GM23338 (cell line): ENCODE measurements at regions not wholly inside any gene's neighbourhood (a gene's known extent, or its start where the extent isn't known, plus 50 kb on each side); places are given as distances from the start of the nearest gene placed in this dataset.

ENCODE experiments used
- ATAC-seq: fragments of 200-7000 bp; cut with Tn5 transposase; 3 replicates; pipeline ENCODE4 v1.9.1; 2020
- DNase-seq: peaks from one replicate; pipeline ENCODE4 v3.0.0-alpha.2; 2015; ENCODE audit warnings: low spot score
- H2AFZ ChIP-seq: fragments of 200-600 bp; sonication (generic); 2 replicates; pipeline ENCODE4 v1.8.0; 2016; ENCODE audit warnings: antibody characterized with exemption, mild to moderate bottlenecking, moderate library complexity
- H3F3A ChIP-seq: fragments of 200-600 bp; sonication (generic); replicated peaks from 2 replicates; pipeline ENCODE4 v1.8.0; 2017; ENCODE audit warnings: antibody characterized with exemption, mixed run types, low read depth
- H3K27ac ChIP-seq: fragments of 200-600 bp; sonication (generic); 2 replicates; pipeline ENCODE4 v1.6.1; 2016; ENCODE audit warnings: low read depth
- H3K27me3 ChIP-seq: fragments of 200-600 bp; sonication (generic); 2 replicates; pipeline ENCODE4 v1.8.0; 2016; ENCODE audit warnings: mild to moderate bottlenecking, mixed run types, moderate library complexity; ENCODE audit not compliant: insufficient read depth
- H3K36me3 ChIP-seq: fragments of 200-600 bp; sonication (generic); 2 replicates; pipeline ENCODE4 v1.8.0; 2016; ENCODE audit warnings: mild to moderate bottlenecking; ENCODE audit not compliant: insufficient read depth
- H3K4me1 ChIP-seq: fragments of 200-600 bp; sonication (generic); 2 replicates; pipeline ENCODE4 v1.8.0; 2016; ENCODE audit warnings: mild to moderate bottlenecking, moderate library complexity; ENCODE audit not compliant: insufficient read depth
- H3K4me2 ChIP-seq: fragments of 200-600 bp; sonication (generic); 2 replicates; pipeline ENCODE4 v1.7.1; 2017; ENCODE audit warnings: mixed run types
- H3K4me3 ChIP-seq: fragments of 200-600 bp; sonication (generic); 2 replicates; pipeline ENCODE4 v1.6.1; 2016; ENCODE audit warnings: mixed run types
- H3K79me2 ChIP-seq: fragments of 200-600 bp; sonication (generic); replicated peaks from 2 replicates; pipeline ENCODE4 v1.8.0; 2017; ENCODE audit warnings: mild to moderate bottlenecking; ENCODE audit not compliant: insufficient read depth
- H3K9me2 ChIP-seq: fragments of 200-600 bp; sonication (generic); 2 replicates; pipeline ENCODE4 v1.8.0; 2017; ENCODE audit not compliant: insufficient read depth
- H4K20me1 ChIP-seq: fragments of 200-600 bp; sonication (generic); replicated peaks from 2 replicates; pipeline ENCODE4 v1.8.0; 2017; ENCODE audit warnings: mild to moderate bottlenecking; ENCODE audit not compliant: insufficient read depth
- H3K27ac Mint-ChIP-seq: 2 replicates; pipeline ENCODE4 v1.8.0; 2020; ENCODE audit warnings: inconsistent platforms, mild to moderate bottlenecking, moderate library complexity, mixed read lengths
- H3K27me3 Mint-ChIP-seq: 3 replicates; pipeline ENCODE4 v1.8.0; 2022; ENCODE audit warnings: low read depth, mild to moderate bottlenecking, moderate library complexity, mixed read lengths, inconsistent platforms; ENCODE audit not compliant: insufficient read depth, poor library complexity
- H3K36me3 Mint-ChIP-seq: 3 replicates; pipeline ENCODE4 v1.8.0; 2021; ENCODE audit warnings: low read depth, mild to moderate bottlenecking, inconsistent platforms, moderate library complexity, mixed read lengths
- H3K4me1 Mint-ChIP-seq: 3 replicates; pipeline ENCODE4 v1.8.0; 2020; ENCODE audit warnings: mild to moderate bottlenecking, inconsistent platforms, mixed read lengths
- H3K4me3 Mint-ChIP-seq: 3 replicates; pipeline ENCODE4 v1.8.0; 2021; ENCODE audit warnings: moderate library complexity, mild to moderate bottlenecking, inconsistent platforms, mixed read lengths
- H3K9me3 Mint-ChIP-seq: 3 replicates; pipeline ENCODE4 v1.8.0; 2020; ENCODE audit warnings: moderate library complexity, mild to moderate bottlenecking, inconsistent platforms, mixed read lengths
- ETS1 ChIP-seq: IDR thresholded peaks from 2 replicates; pipeline ENCODE4 v1.6.1; 2016; ENCODE audit warnings: antibody characterized with exemption
- EZH2 ChIP-seq: fragments of 200-600 bp; sonication (generic); IDR thresholded peaks from one replicate; pipeline ENCODE4 v1.8.0; 2017; ENCODE audit warnings: antibody characterized with exemption, mild to moderate bottlenecking, low read depth; ENCODE audit not compliant: unreplicated experiment
- JUNB ChIP-seq: IDR thresholded peaks from one replicate; pipeline ENCODE4 v1.6.1; 2016; ENCODE audit warnings: antibody characterized with exemption; ENCODE audit not compliant: unreplicated experiment
- POLR2AphosphoS5 ChIP-seq: IDR thresholded peaks from 2 replicates; pipeline ENCODE4 v1.6.1; 2016; ENCODE audit warnings: antibody characterized with exemption, low read depth
- REST ChIP-seq: IDR thresholded peaks from one replicate; pipeline ENCODE4 v1.6.1; 2018; ENCODE audit warnings: antibody characterized with exemption; ENCODE audit not compliant: unreplicated experiment
- STAT1 ChIP-seq: IDR thresholded peaks from one replicate; pipeline ENCODE4 v1.6.1; 2016; ENCODE audit warnings: antibody characterized with exemption; ENCODE audit not compliant: unreplicated experiment
- ZNF114 ChIP-seq: fragments of 250-450 bp; sonication (Bioruptor Pico); IDR thresholded peaks from 2 replicates; pipeline ENCODE4 v1.5.0; 2020; ENCODE audit warnings: mild to moderate bottlenecking, moderate library complexity
- ZNF331 ChIP-seq: fragments of 250-450 bp; sonication (Bioruptor Pico); IDR thresholded peaks from 2 replicates; pipeline ENCODE4 v1.5.0; 2020; ENCODE audit warnings: low read depth, mild to moderate bottlenecking, moderate library complexity
- ZNF462 ChIP-seq: fragments of 250-450 bp; sonication (Bioruptor Pico); IDR thresholded peaks from 2 replicates; pipeline ENCODE4 v1.5.0; 2020; ENCODE audit warnings: mild to moderate bottlenecking, moderate library complexity
- TF ChIP-seq, protein P1 (sequence below), 2 experiments: fragments of 200-600 bp in 1 of 2; sonication (generic) in 1 of 2; conservative IDR thresholded peaks; 2 replicates each; pipeline versions ENCODE4 v1.5.1 to v1.6.1; 2016 to 2017; ENCODE audit warnings: antibody characterized with exemption in 2 of 2, low read depth in 2 of 2, mild to moderate bottlenecking in 2 of 2, moderate library complexity in 1 of 2

DNA sequence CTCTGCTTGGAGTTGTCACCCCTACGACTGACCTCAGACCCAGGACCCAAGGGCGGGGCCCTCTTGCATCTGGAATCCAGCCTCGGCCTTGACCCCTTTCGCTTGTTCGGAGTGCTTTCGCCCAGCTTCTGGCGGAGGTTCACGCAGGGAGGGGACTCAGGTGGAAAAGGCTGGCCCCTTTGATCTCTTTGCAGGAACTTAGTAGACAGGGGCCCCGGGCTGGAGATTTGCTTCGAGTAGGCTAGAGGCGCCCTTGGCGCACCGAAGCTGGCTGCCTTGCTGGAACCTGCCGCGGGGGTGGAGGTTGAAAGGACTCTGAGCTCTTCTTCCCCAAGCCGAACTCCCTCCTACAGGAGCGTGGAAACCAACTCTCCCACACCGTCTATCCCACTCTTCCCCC, 255.1 kb downstream of the OTUD1 start:
- Histone ChIP-seq H3K4me3 (peak overlapping the region; percentile 76), H3K4me2 (peak overlapping the region; percentile 92)

GRCh38 chr10:23694446-23694920, 255.6 kb downstream of the OTUD1 start:
- peak overlapping the region; percentile 76 for H3K4me3 ChIP-seq
- TF ChIP-seq REST = no peak
- TF ChIP-seq ZNF462 (CRISPR knock-in tag) = no peak
- TF ChIP-seq, protein P1, sequence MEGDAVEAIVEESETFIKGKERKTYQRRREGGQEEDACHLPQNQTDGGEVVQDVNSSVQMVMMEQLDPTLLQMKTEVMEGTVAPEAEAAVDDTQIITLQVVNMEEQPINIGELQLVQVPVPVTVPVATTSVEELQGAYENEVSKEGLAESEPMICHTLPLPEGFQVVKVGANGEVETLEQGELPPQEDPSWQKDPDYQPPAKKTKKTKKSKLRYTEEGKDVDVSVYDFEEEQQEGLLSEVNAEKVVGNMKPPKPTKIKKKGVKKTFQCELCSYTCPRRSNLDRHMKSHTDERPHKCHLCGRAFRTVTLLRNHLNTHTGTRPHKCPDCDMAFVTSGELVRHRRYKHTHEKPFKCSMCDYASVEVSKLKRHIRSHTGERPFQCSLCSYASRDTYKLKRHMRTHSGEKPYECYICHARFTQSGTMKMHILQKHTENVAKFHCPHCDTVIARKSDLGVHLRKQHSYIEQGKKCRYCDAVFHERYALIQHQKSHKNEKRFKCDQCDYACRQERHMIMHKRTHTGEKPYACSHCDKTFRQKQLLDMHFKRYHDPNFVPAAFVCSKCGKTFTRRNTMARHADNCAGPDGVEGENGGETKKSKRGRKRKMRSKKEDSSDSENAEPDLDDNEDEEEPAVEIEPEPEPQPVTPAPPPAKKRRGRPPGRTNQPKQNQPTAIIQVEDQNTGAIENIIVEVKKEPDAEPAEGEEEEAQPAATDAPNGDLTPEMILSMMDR (conservative IDR thresholded peaks at IDR 0.05; ENCODE audit: low read depth in 2 of 2) = peak in 1 of 2 experiments; percentile 23; a peak in 2 of 4 replicates
- no peak for TF ChIP-seq JUNB
- TF ChIP-seq ZNF331 (CRISPR knock-in tag) = no peak
- TF ChIP-seq STAT1 = no peak
- TF ChIP-seq ETS1 = no peak
- no peak for TF ChIP-seq POLR2AphosphoS5

More for the DNA sequence above, 255.1 kb downstream of the OTUD1 start:
- TF ChIP-seq EZH2 (peak; percentile 58), ZNF114 (CRISPR knock-in tag) (no peak)
- DNase-seq (peak; percentile 49), ATAC-seq (peak; percentile 42)
- Histone ChIP-seq H3K27me3 (peaks cover 92% of the 10 kb centered on the region), H3K36me3 (no peaks in the 10 kb centered on the region), H2AFZ (peak overlapping the region; percentile 99), H3K9me2 (no peaks in the 10 kb centered on the region), H3K27ac (no peak overlapping the region), H3F3A (no peaks in the 10 kb centered on the region), H3K4me1 (peaks cover 11% of the 10 kb centered on the region; the same call in 1 of the 2 replicates), H3K79me2 (no peaks in the 10 kb centered on the region), H4K20me1 (peaks cover 8% of the 10 kb centered on the region; the same call in 1 of the 2 replicates)
- H3K4me3 Mint-ChIP-seq = peak overlapping the region; percentile 83
- no peaks in the 10 kb centered on the region for H3K36me3 Mint-ChIP-seq
- no peaks in the 10 kb centered on the region for H3K9me3 Mint-ChIP-seq
- peaks cover 13% of the 10 kb centered on the region for H3K4me1 Mint-ChIP-seq
- H3K27me3 Mint-ChIP-seq = peaks cover 58% of the 10 kb centered on the region
- H3K27ac Mint-ChIP-seq = no peak overlapping the region

More at GRCh38 chr10:23694446-23694920, 255.6 kb downstream of the OTUD1 start:
- peak overlapping the region; percentile 83 for H3K4me3 Mint-ChIP-seq
- ATAC-seq (peak; percentile 75), DNase-seq (peak; percentile 74)
- peak overlapping the region; percentile 99 for H2AFZ ChIP-seq
- no peaks in the 10 kb centered on the region for H3K36me3 ChIP-seq
- H3K4me2 ChIP-seq = peak overlapping the region; percentile 92
- H3F3A ChIP-seq = no peaks in the 10 kb centered on the region
- H3K79me2 ChIP-seq = no peaks in the 10 kb centered on the region
- H3K9me3 Mint-ChIP-seq = no peaks in the 10 kb centered on the region
- H4K20me1 ChIP-seq = peaks cover 8% of the 10 kb centered on the region; the same call in 1 of the 2 replicates
- no peak overlapping the region for H3K27ac ChIP-seq
- no peaks in the 10 kb centered on the region for H3K36me3 Mint-ChIP-seq
- H3K27ac Mint-ChIP-seq = no peak overlapping the region
- H3K9me2 ChIP-seq = no peaks in the 10 kb centered on the region
- H3K27me3 ChIP-seq = peaks cover 92% of the 10 kb centered on the region
- peaks cover 11% of the 10 kb centered on the region; the same call in 1 of the 2 replicates for H3K4me1 ChIP-seq
- H3K4me1 Mint-ChIP-seq = peaks cover 13% of the 10 kb centered on the region
- peaks cover 58% of the 10 kb centered on the region for H3K27me3 Mint-ChIP-seq
